ENCODE measurements at regions not wholly inside any gene's neighbourhood (a gene's known extent, or its start where the extent isn't known, plus 50 kb on each side); places are given as distances from the start of the nearest gene placed in this dataset.

GRCh38 chr7:41114691-41115090, 588.2 kb downstream of the INHBA start:
- Histone ChIP-seq H3K4me1 (no peaks in the 10 kb centered on the region), H3K4me3 (no peak overlapping the region), H3K36me3 (no peaks in the 10 kb centered on the region), H3K27ac (no peak overlapping the region), H3K27me3 (no peaks in the 10 kb centered on the region), H3K9me3 (no peaks in the 10 kb centered on the region)
- WGBS = 47% methylated on average over 2 of the region's 2 CpGs
- DNase-seq (ENCODE audit: low spot score in 2 of 2) = no peak
- TF ChIP-seq EP300 (IDR thresholded peaks at IDR 0.05) = no peak
- TF ChIP-seq POLR2A (IDR thresholded peaks at IDR 0.05) = no peak
- no peak for TF ChIP-seq POLR2AphosphoS5 (IDR thresholded peaks at IDR 0.05)
- TF ChIP-seq CTCF (IDR thresholded peaks at IDR 0.05) = no peak

GRCh38 chr7:41114131-41114530, 588.8 kb downstream of the INHBA start:
- 49% methylated on average over 1 of the region's 1 CpG for WGBS
- H3K27me3 ChIP-seq = no peaks in the 10 kb centered on the region
- no peak for DNase-seq (ENCODE audit: low spot score in 2 of 2)
- no peaks in the 10 kb centered on the region for H3K9me3 ChIP-seq
- TF ChIP-seq POLR2A (IDR thresholded peaks at IDR 0.05) (no peak), CTCF (IDR thresholded peaks at IDR 0.05) (no peak), EP300 (IDR thresholded peaks at IDR 0.05) (no peak), POLR2AphosphoS5 (IDR thresholded peaks at IDR 0.05) (no peak)
- no peaks in the 10 kb centered on the region for H3K4me1 ChIP-seq
- no peak overlapping the region for H3K4me3 ChIP-seq
- no peaks in the 10 kb centered on the region for H3K36me3 ChIP-seq
- H3K27ac ChIP-seq = no peak overlapping the region

GRCh38 chr7:41113719-41114118, 589.2 kb downstream of the INHBA start:
- no peak for DNase-seq (ENCODE audit: low spot score in 2 of 2)
- Histone ChIP-seq H3K9me3 (no peaks in the 10 kb centered on the region), H3K27ac (no peak overlapping the region), H3K4me1 (no peaks in the 10 kb centered on the region), H3K36me3 (no peaks in the 10 kb centered on the region), H3K4me3 (no peak overlapping the region), H3K27me3 (no peaks in the 10 kb centered on the region)
- no peak for TF ChIP-seq POLR2AphosphoS5 (IDR thresholded peaks at IDR 0.05)
- TF ChIP-seq CTCF (IDR thresholded peaks at IDR 0.05) = no peak
- TF ChIP-seq POLR2A (IDR thresholded peaks at IDR 0.05) = no peak
- no peak for TF ChIP-seq EP300 (IDR thresholded peaks at IDR 0.05)

GRCh38 chr7:41110186-41110585, 592.7 kb downstream of the INHBA start:
- Histone ChIP-seq H3K9me3 (no peaks in the 10 kb centered on the region), H3K4me3 (no peak overlapping the region), H3K4me1 (peaks cover 12% of the 10 kb centered on the region), H3K36me3 (no peaks in the 10 kb centered on the region), H3K27me3 (no peaks in the 10 kb centered on the region), H3K27ac (no peak overlapping the region)
- WGBS = 88% methylated on average over 1 of the region's 1 CpG
- no peak for TF ChIP-seq EP300 (IDR thresholded peaks at IDR 0.05)
- TF ChIP-seq POLR2AphosphoS5 (IDR thresholded peaks at IDR 0.05) = no peak
- TF ChIP-seq CTCF (IDR thresholded peaks at IDR 0.05) = no peak
- TF ChIP-seq POLR2A (IDR thresholded peaks at IDR 0.05) = no peak
- no peak for DNase-seq (ENCODE audit: low spot score in 2 of 2)

- Histone ChIP-seq H3K4me3 (no peak overlapping the region), H3K4me1 (peaks cover 12% of the 10 kb centered on the region), H3K27me3 (no peaks in the 10 kb centered on the region), H3K9me3 (no peaks in the 10 kb centered on the region), H3K36me3 (no peaks in the 10 kb centered on the region), H3K27ac (no peak overlapping the region)
- TF ChIP-seq EP300 (IDR thresholded peaks at IDR 0.05) = no peak
- TF ChIP-seq POLR2A (IDR thresholded peaks at IDR 0.05) = no peak
- TF ChIP-seq CTCF (IDR thresholded peaks at IDR 0.05) = no peak
- no peak for TF ChIP-seq POLR2AphosphoS5 (IDR thresholded peaks at IDR 0.05)
- no peak for DNase-seq (ENCODE audit: low spot score in 2 of 2)
These were observed 594.1 kb downstream of the INHBA start for GRCh38 chr7:41108821-41109220.

Measured in suprapubic skin (tissue), 4 donors.